HG03280 (cell line): ENCODE measurements at regions not wholly inside any gene's neighbourhood (a gene's known extent, or its start where the extent isn't known, plus 50 kb on each side); places are given as distances from the start of the nearest gene placed in this dataset.
"Not testable (repeated sequence)": the region's sequence is repeated elsewhere in the genome, so short reads cannot be mapped to it uniquely, and the experiment has no call there.

Experiments
- ATAC-seq: cut with Tn5 transposase; IDR thresholded peaks from one replicate; pipeline ENCODE4 v1.9.1; 2021; ENCODE audit warnings: mild to moderate bottlenecking, moderate library complexity; ENCODE audit not compliant: unreplicated experiment

- ATAC-seq: not testable (repeated sequence)
Observed at GRCh38 chr11:19412070-19412469, 171.3 kb upstream of the E2F8 start.

- ATAC-seq: no peak
Observed at GRCh38 chr11:19410032-19410431, 169.3 kb upstream of the E2F8 start.

- no peak for ATAC-seq
Observed at GRCh38 chr11:19409307-19409706, 168.6 kb upstream of the E2F8 start.

GRCh38 chr11:19407677-19408270 lies 167.0 kb upstream of the E2F8 start:
- ATAC-seq: no peak

GRCh38 chr11:19405966-19406365 lies 165.2 kb upstream of the E2F8 start:
- no peak for ATAC-seq

GRCh38 chr11:19404787-19405186 lies 164.0 kb upstream of the E2F8 start:
- no peak for ATAC-seq

GRCh38 chr11:19403196-19403895 lies 162.6 kb upstream of the E2F8 start:
- ATAC-seq: no peak

GRCh38 chr11:19400296-19400695 lies 159.6 kb upstream of the E2F8 start:
- ATAC-seq: no peak

- no peak for ATAC-seq
Observed at GRCh38 chr11:19398772-19399527, 158.2 kb upstream of the E2F8 start.

GRCh38 chr11:19398273-19398672 lies 157.5 kb upstream of the E2F8 start:
- ATAC-seq: no peak

GRCh38 chr11:19395050-19395449 lies 154.3 kb upstream of the E2F8 start:
- no peak for ATAC-seq

- ATAC-seq: peak; percentile 44
Observed at GRCh38 chr11:19394525-19395016, 153.8 kb upstream of the E2F8 start.

- no peak for ATAC-seq
Observed at GRCh38 chr11:19393941-19394340, 153.2 kb upstream of the E2F8 start.

GRCh38 chr11:19392847-19393518 lies 152.2 kb upstream of the E2F8 start:
- no peak for ATAC-seq

- no peak for ATAC-seq
Observed at GRCh38 chr11:19392321-19392720, 151.6 kb upstream of the E2F8 start.

GRCh38 chr11:19391652-19392051 lies 150.9 kb upstream of the E2F8 start:
- ATAC-seq: no peak

GRCh38 chr11:19391026-19391425 lies 150.3 kb upstream of the E2F8 start:
- ATAC-seq: no peak

- no peak for ATAC-seq
Observed at GRCh38 chr11:19389787-19390303, 149.1 kb upstream of the E2F8 start.

- no peak for ATAC-seq
Observed at GRCh38 chr11:19382131-19382611, 141.4 kb upstream of the E2F8 start.

- no peak for ATAC-seq
Observed at GRCh38 chr11:19380375-19380774, 139.6 kb upstream of the E2F8 start.

GRCh38 chr11:19379465-19379864 lies 138.7 kb upstream of the E2F8 start:
- no peak for ATAC-seq
